H9 (cell line): ENCODE measurements at regions not wholly inside any gene's neighbourhood (a gene's known extent, or its start where the extent isn't known, plus 50 kb on each side); places are given as distances from the start of the nearest gene placed in this dataset.

Experiments
- DNase-seq: peaks from one replicate; pipeline ENCODE4 v3.0.0-alpha.2; 2017
- H2AFZ ChIP-seq: one replicate; pipeline ENCODE4 v1.6.1; 2013; ENCODE audit warnings: mild to moderate bottlenecking, low read length, control low read depth, moderate library complexity
- H2AK5ac ChIP-seq: 2 replicates; pipeline ENCODE4 v1.6.1; 2013; ENCODE audit warnings: low read length, control low read depth, mixed read lengths; ENCODE audit not compliant: insufficient read length
- H2BK120ac ChIP-seq: one replicate; pipeline ENCODE4 v1.6.1; 2013; ENCODE audit warnings: low read depth, mild to moderate bottlenecking, low read length, control low read depth, inconsistent platforms; ENCODE audit not compliant: poor library complexity, severe bottlenecking
- H2BK12ac ChIP-seq: 2 replicates; pipeline ENCODE4 v1.6.1; 2013; ENCODE audit warnings: low read length, control low read depth, mixed read lengths, low read depth; ENCODE audit not compliant: insufficient read length
- H2BK15ac ChIP-seq: 2 replicates; pipeline ENCODE4 v1.6.1; 2013; ENCODE audit warnings: low read depth, low read length, control low read depth
- H2BK20ac ChIP-seq: one replicate; pipeline ENCODE4 v1.6.1; 2013; ENCODE audit warnings: low read depth, mild to moderate bottlenecking, low read length, control low read depth, inconsistent platforms; ENCODE audit not compliant: poor library complexity, severe bottlenecking
- H2BK5ac ChIP-seq: 2 replicates; pipeline ENCODE4 v1.6.1; 2013; ENCODE audit warnings: low read length, control low read depth, mixed read lengths; ENCODE audit not compliant: insufficient read length
- H3K14ac ChIP-seq: 2 replicates; pipeline ENCODE4 v1.6.1; 2013; ENCODE audit warnings: low read length, control low read depth; ENCODE audit not compliant: insufficient read depth
- H3K18ac ChIP-seq: 2 replicates; pipeline ENCODE4 v1.6.1; 2013; ENCODE audit warnings: low read depth, mild to moderate bottlenecking, mixed read lengths, low read length, control low read depth; ENCODE audit not compliant: insufficient read length
- H3K23ac ChIP-seq: 2 replicates; pipeline ENCODE4 v1.6.1; 2013; ENCODE audit warnings: low read length, control low read depth, mixed read lengths, low read depth; ENCODE audit not compliant: insufficient read length
- H3K23me2 ChIP-seq: 2 replicates; pipeline ENCODE4 v1.6.1; 2013; ENCODE audit warnings: low read depth, mild to moderate bottlenecking, mixed read lengths, low read length, control low read depth; ENCODE audit not compliant: insufficient read length, poor library complexity, severe bottlenecking
- H3K27ac ChIP-seq: 2 replicates; pipeline ENCODE4 v1.5.1; 2013; ENCODE audit warnings: low read length, control low read depth, mixed read lengths, low read depth; ENCODE audit not compliant: insufficient read length
- H3K27me3 ChIP-seq: 2 replicates; pipeline ENCODE4 v1.6.1; 2013; ENCODE audit warnings: low read length, control low read depth, inconsistent platforms; ENCODE audit not compliant: insufficient read depth
- H3K4ac ChIP-seq: 2 replicates; pipeline ENCODE4 v1.6.1; 2013; ENCODE audit warnings: low read depth, mild to moderate bottlenecking, control low read depth, inconsistent platforms, low read length, moderate library complexity
- H3K4me1 ChIP-seq: 2 replicates; pipeline ENCODE4 v1.6.1; 2013; ENCODE audit warnings: low read length, control low read depth, inconsistent platforms; ENCODE audit not compliant: insufficient read depth
- H3K4me2 ChIP-seq: 2 replicates; pipeline ENCODE4 v1.6.1; 2013; ENCODE audit warnings: low read length, control low read depth, mixed read lengths; ENCODE audit not compliant: insufficient read length, insufficient read depth
- H3K56ac ChIP-seq: 2 replicates; pipeline ENCODE4 v1.6.1; 2013; ENCODE audit warnings: low read depth, mild to moderate bottlenecking, mixed read lengths, low read length, control low read depth; ENCODE audit not compliant: insufficient read length
- H3K79me1 ChIP-seq: 2 replicates; pipeline ENCODE4 v1.6.1; 2013; ENCODE audit warnings: low read depth, mild to moderate bottlenecking, moderate library complexity, low read length, control low read depth, inconsistent platforms; ENCODE audit not compliant: insufficient read depth, poor library complexity, severe bottlenecking
- H3K79me2 ChIP-seq: 2 replicates; pipeline ENCODE4 v1.6.1; 2013; ENCODE audit warnings: low read length, control low read depth, inconsistent platforms; ENCODE audit not compliant: insufficient read depth
- H3K9ac ChIP-seq: 2 replicates; pipeline ENCODE4 v1.6.1; 2013; ENCODE audit warnings: low read length, control low read depth, mixed read lengths; ENCODE audit not compliant: insufficient read length; ENCODE audit errors: extremely low read depth
- H3K9me3 ChIP-seq: one replicate; pipeline ENCODE4 v1.6.1; 2013; ENCODE audit warnings: low read depth, low read length, inconsistent platforms; ENCODE audit not compliant: control insufficient read depth
- H3T11ph ChIP-seq: one replicate; pipeline ENCODE4 v1.6.1; 2013; ENCODE audit warnings: mild to moderate bottlenecking, low read length, control low read depth, inconsistent platforms
- H4K20me1 ChIP-seq: one replicate; pipeline ENCODE4 v1.6.1; 2013; ENCODE audit not compliant: control insufficient read depth, insufficient read length, insufficient read depth
- H4K5ac ChIP-seq: 2 replicates; pipeline ENCODE4 v1.6.1; 2013; ENCODE audit warnings: low read depth, mild to moderate bottlenecking, mixed read lengths, low read length, control low read depth; ENCODE audit not compliant: insufficient read length
- H4K8ac ChIP-seq: replicated peaks from 2 replicates; pipeline ENCODE4 v1.6.1; 2013; ENCODE audit warnings: low read length, control low read depth, mixed read lengths, low read depth; ENCODE audit not compliant: insufficient read length
- H4K91ac ChIP-seq: 2 replicates; pipeline ENCODE4 v1.6.1; 2013; ENCODE audit warnings: low read depth, mild to moderate bottlenecking, moderate library complexity, mixed read lengths, low read length, control low read depth; ENCODE audit not compliant: insufficient read length
- H3K27ac Mint-ChIP-seq, 3 experiments: 2 replicates in 2 of 3; 3 replicates in 1 of 3; pipeline ENCODE4 v1.8.0; 2020 to 2021; ENCODE audit warnings: mixed read lengths in 3 of 3, mild to moderate bottlenecking in 1 of 3, moderate library complexity in 1 of 3
- H3K27me3 Mint-ChIP-seq: 2 replicates; pipeline ENCODE4 v1.8.0; 2021; ENCODE audit warnings: low read depth, mild to moderate bottlenecking, moderate library complexity, mixed read lengths
- H3K36me3 Mint-ChIP-seq, 3 experiments: 2 replicates in 2 of 3; 3 replicates in 1 of 3; pipeline ENCODE4 v1.8.0; 2020 to 2021; ENCODE audit warnings: low read depth in 3 of 3, mixed read lengths in 3 of 3; ENCODE audit not compliant: insufficient read depth in 1 of 3
- H3K4me1 Mint-ChIP-seq, 2 experiments: 2 replicates each; pipeline ENCODE4 v1.8.0; 2020; ENCODE audit warnings: mixed read lengths in 2 of 2
- H3K4me3 Mint-ChIP-seq, 2 experiments: 2 replicates in 1 of 2; 3 replicates in 1 of 2; pipeline ENCODE4 v1.8.0; 2020 to 2021; ENCODE audit warnings: mild to moderate bottlenecking in 2 of 2, mixed read lengths in 2 of 2, moderate library complexity in 1 of 2
- H3K9me3 Mint-ChIP-seq, 2 experiments: 2 replicates in 1 of 2; 3 replicates in 1 of 2; pipeline ENCODE4 v1.8.0; 2020; ENCODE audit warnings: mild to moderate bottlenecking in 2 of 2, mixed read lengths in 2 of 2, moderate library complexity in 1 of 2
- CTCF ChIP-seq: fragments of 200-600 bp; sonication (generic); conservative IDR thresholded peaks from 3 replicates; pipeline ENCODE4 v1.8.0; 2021; ENCODE audit warnings: antibody characterized with exemption, mild to moderate bottlenecking
- WGBS: extraction: QIAGEN DNeasy Blood & Tissue Kit; methylation state at CpG from one replicate; pipeline ENCODE4 v1.1.7; 2013; ENCODE audit warnings: missing lambda C conversion rate, low lambda C conversion rate, mixed read lengths; ENCODE audit not compliant: insufficient read length; ENCODE audit errors: extremely low coverage; 5-methylcytosine and 5-hydroxymethylcytosine counted together

GRCh38 chr6:147881432-147881831 is 372.9 kb downstream of the SAMD5 start:
- H3K27me3 Mint-ChIP-seq = no peaks in the 10 kb centered on the region
- H3K4me2 ChIP-seq = no peak overlapping the region
- H4K91ac ChIP-seq = no peak overlapping the region
- no peaks in the 10 kb centered on the region for H3K79me2 ChIP-seq
- TF ChIP-seq CTCF = no peak
- no peak overlapping the region for H3K56ac ChIP-seq
- no peak overlapping the region for H4K8ac ChIP-seq
- H2BK12ac ChIP-seq = no peak overlapping the region
- H3K4ac ChIP-seq = no peak overlapping the region
- H3K4me1 ChIP-seq = no peaks in the 10 kb centered on the region
- H2AK5ac ChIP-seq = no peak overlapping the region
- H3K27me3 ChIP-seq = no peaks in the 10 kb centered on the region
- H3K14ac ChIP-seq = no peak overlapping the region
- H3K27ac ChIP-seq = no peak overlapping the region
- H3K4me1 Mint-ChIP-seq = peaks cover 14 to 22% of the 10 kb centered on the region in 2 experiments
- H3K9me3 ChIP-seq = no peaks in the 10 kb centered on the region
- no peak overlapping the region for H2BK5ac ChIP-seq
- no peak overlapping the region for H2AFZ ChIP-seq
- H3K23me2 ChIP-seq = no peaks in the 10 kb centered on the region
- no peak for DNase-seq
- no peak overlapping the region for H3K4me3 Mint-ChIP-seq
- no peak overlapping the region for H2BK15ac ChIP-seq
- H3K18ac ChIP-seq = no peak overlapping the region
- no peaks in the 10 kb centered on the region for H3K79me1 ChIP-seq
- peak overlapping the region in 2 of 3 experiments; percentile 13 to 78; a peak in 3 of 7 replicates for H3K27ac Mint-ChIP-seq
- no peak overlapping the region for H3K9ac ChIP-seq
- no peak overlapping the region for H2BK20ac ChIP-seq
- H2BK120ac ChIP-seq = no peak overlapping the region
- no peak overlapping the region for H4K5ac ChIP-seq
- H4K20me1 ChIP-seq = no peaks in the 10 kb centered on the region
- no peaks in the 10 kb centered on the region for H3K36me3 Mint-ChIP-seq
- no CpG with 5 or more reads among the region's 6 CpGs for WGBS
- no peak overlapping the region for H3K23ac ChIP-seq
- H3K9me3 Mint-ChIP-seq = no peaks in the 10 kb centered on the region
- no peak overlapping the region for H3T11ph ChIP-seq
